Tibial nerve (tissue), 4 donors: ENCODE measurements at regions not wholly inside any gene's neighbourhood (a gene's known extent, or its start where the extent isn't known, plus 50 kb on each side); places are given as distances from the start of the nearest gene placed in this dataset.

Experiments
- EP300 ChIP-seq, 2 donors: sonication (generic); formaldehyde crosslinking; IDR thresholded peaks; one replicate each; pipeline ENCODE4 v1.6.1; 2017; ENCODE audit warnings: antibody characterized with exemption in 2 of 2, mild to moderate bottlenecking in 1 of 2
- POLR2A ChIP-seq, 2 donors: fragments of 450-650 bp; IDR thresholded peaks; one replicate each; pipeline ENCODE4 v1.6.1; 2017; ENCODE audit warnings: antibody characterized with exemption in 2 of 2, mild to moderate bottlenecking in 2 of 2, moderate library complexity in 2 of 2
- TF ChIP-seq, protein P1 (sequence below), 5 experiments: fragments of 200-600 bp in 3 of 5; fragments of 450-650 bp in 2 of 5; sonication (generic) in 3 of 5; IDR thresholded peaks; one replicate each; pipeline ENCODE4 v1.5.1; 2016 to 2019; ENCODE audit warnings: antibody characterized with exemption in 5 of 5, mild to moderate bottlenecking in 3 of 5, moderate library complexity in 2 of 5

DNA sequence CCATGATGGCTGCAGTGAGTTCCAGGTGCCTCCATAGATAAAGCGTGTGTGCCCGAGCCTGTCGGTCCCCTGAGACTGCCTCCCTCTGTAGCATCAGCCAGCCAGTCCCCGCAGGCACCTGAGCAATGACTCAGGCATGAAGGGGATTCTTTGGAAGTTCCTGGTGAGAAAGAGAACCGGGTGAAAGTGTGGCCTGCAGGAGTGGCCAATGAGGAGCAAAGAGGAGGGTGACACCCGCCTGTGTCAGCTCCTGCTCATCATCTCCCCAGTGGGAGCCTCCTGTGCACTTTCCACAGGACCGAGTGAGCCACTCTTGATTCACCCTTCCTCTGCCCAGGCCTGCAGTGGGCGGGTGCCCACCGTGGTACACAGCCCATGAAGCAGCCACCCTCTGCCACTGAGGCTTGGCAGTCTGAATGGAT is 71.2 kb upstream of the PTPN1 start:
- TF ChIP-seq, protein P1, sequence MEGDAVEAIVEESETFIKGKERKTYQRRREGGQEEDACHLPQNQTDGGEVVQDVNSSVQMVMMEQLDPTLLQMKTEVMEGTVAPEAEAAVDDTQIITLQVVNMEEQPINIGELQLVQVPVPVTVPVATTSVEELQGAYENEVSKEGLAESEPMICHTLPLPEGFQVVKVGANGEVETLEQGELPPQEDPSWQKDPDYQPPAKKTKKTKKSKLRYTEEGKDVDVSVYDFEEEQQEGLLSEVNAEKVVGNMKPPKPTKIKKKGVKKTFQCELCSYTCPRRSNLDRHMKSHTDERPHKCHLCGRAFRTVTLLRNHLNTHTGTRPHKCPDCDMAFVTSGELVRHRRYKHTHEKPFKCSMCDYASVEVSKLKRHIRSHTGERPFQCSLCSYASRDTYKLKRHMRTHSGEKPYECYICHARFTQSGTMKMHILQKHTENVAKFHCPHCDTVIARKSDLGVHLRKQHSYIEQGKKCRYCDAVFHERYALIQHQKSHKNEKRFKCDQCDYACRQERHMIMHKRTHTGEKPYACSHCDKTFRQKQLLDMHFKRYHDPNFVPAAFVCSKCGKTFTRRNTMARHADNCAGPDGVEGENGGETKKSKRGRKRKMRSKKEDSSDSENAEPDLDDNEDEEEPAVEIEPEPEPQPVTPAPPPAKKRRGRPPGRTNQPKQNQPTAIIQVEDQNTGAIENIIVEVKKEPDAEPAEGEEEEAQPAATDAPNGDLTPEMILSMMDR (IDR thresholded peaks at IDR 0.05), result no peak
- TF ChIP-seq POLR2A (IDR thresholded peaks at IDR 0.05), result no peak
- TF ChIP-seq EP300 (IDR thresholded peaks at IDR 0.05), result no peak
